Activated B cell treated with CpG ODN at 0.5 μM for 24 hours (primary cell): ENCODE measurements at regions not wholly inside any gene's neighbourhood (a gene's known extent, or its start where the extent isn't known, plus 50 kb on each side); places are given as distances from the start of the nearest gene placed in this dataset.
A peak's percentile ranks its signal among the peaks of the same experiment; 100 is the strongest.
"Not testable (repeated sequence)": the region's sequence is repeated elsewhere in the genome, so short reads cannot be mapped to it uniquely, and the experiment has no call there.

ENCODE experiments used
- ATAC-seq: fragments of 200-7000 bp; cut with Tn5 transposase; one replicate; pipeline ENCODE4 v1.10.0; 2021; ENCODE audit warnings: low read depth, mild to moderate bottlenecking, moderate library complexity
- CTCF ChIA-PET: fragments of 350-600 bp; sonication (Branson Sonifier 250); formaldehyde crosslinking; loops from one replicate; lab custom pipeline; 2021; ENCODE audit warnings: antibody characterized with exemption; lab: Charles Lee
- POLR2A ChIA-PET: fragments of 350-600 bp; sonication (Branson Sonifier 250); formaldehyde crosslinking; loops from one replicate; lab custom pipeline; 2021; ENCODE audit warnings: antibody characterized with exemption; lab: Charles Lee
- DNase-seq: peaks from one replicate; pipeline ENCODE4 v3.0.0; 2022
- H3K27ac Mint-ChIP-seq: one replicate; pipeline ENCODE4 v1.8.0; 2020; ENCODE audit warnings: mixed read lengths
- H3K27me3 Mint-ChIP-seq: one replicate; pipeline ENCODE4 v1.8.0; 2021; ENCODE audit warnings: mixed read lengths
- H3K36me3 Mint-ChIP-seq: one replicate; pipeline ENCODE4 v1.8.0; 2021; ENCODE audit warnings: low read depth, mixed read lengths
- H3K4me1 Mint-ChIP-seq: one replicate; pipeline ENCODE4 v1.8.0; 2021; ENCODE audit warnings: mixed read lengths
- H3K4me3 Mint-ChIP-seq: one replicate; pipeline ENCODE4 v1.8.0; 2020; ENCODE audit warnings: mild to moderate bottlenecking, mixed read lengths
- H3K9me3 Mint-ChIP-seq: one replicate; pipeline ENCODE4 v1.8.0; 2020; ENCODE audit warnings: mixed read lengths
- intact Hi-C: fragments of 100-400 bp; cut with micrococcal nuclease; formaldehyde crosslinking; loops from one replicate; pipeline ENCODE4 v1.15.1; 2024
- TF ChIP-seq, protein P1 (sequence below): fragments of 200-600 bp; IDR thresholded peaks from one replicate; pipeline ENCODE4 v1.8.0; 2022; ENCODE audit warnings: antibody characterized with exemption, mild to moderate bottlenecking

DNA sequence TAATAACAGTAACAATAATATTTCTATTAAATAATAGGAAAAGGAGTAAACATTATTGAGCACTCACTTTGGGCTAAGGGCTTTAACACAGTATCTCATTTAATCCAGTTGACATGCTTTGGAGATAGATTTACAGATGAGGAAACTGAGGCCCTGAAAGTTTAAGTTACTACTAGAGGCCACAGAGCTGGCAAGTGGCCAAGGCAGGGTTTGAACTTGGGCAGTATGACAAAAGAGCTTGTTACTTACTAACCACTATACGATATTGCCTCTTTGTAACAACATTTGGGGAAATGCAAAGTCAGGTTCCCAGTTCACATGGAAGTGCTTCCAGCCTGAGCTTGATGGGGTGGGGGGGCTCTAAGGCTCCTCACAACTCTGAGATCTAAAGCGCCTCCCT is 149.1 kb upstream of the LMCD1 start:
- DNase-seq (no peak), ATAC-seq (no peak)
- CTCF ChIA-PET: no interaction called here
- POLR2A ChIA-PET: no interaction called here
- Mint-ChIP-seq H3K9me3 (peaks cover 6% of the 10 kb centered on the region), H3K4me1 (peaks cover 20% of the 10 kb centered on the region), H3K27me3 (no peaks in the 10 kb centered on the region), H3K4me3 (no peak overlapping the region), H3K36me3 (no peaks in the 10 kb centered on the region), H3K27ac (no peak overlapping the region)
- intact Hi-C loops: no loop called here
- TF ChIP-seq, protein P1, sequence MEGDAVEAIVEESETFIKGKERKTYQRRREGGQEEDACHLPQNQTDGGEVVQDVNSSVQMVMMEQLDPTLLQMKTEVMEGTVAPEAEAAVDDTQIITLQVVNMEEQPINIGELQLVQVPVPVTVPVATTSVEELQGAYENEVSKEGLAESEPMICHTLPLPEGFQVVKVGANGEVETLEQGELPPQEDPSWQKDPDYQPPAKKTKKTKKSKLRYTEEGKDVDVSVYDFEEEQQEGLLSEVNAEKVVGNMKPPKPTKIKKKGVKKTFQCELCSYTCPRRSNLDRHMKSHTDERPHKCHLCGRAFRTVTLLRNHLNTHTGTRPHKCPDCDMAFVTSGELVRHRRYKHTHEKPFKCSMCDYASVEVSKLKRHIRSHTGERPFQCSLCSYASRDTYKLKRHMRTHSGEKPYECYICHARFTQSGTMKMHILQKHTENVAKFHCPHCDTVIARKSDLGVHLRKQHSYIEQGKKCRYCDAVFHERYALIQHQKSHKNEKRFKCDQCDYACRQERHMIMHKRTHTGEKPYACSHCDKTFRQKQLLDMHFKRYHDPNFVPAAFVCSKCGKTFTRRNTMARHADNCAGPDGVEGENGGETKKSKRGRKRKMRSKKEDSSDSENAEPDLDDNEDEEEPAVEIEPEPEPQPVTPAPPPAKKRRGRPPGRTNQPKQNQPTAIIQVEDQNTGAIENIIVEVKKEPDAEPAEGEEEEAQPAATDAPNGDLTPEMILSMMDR: no peak

DNA sequence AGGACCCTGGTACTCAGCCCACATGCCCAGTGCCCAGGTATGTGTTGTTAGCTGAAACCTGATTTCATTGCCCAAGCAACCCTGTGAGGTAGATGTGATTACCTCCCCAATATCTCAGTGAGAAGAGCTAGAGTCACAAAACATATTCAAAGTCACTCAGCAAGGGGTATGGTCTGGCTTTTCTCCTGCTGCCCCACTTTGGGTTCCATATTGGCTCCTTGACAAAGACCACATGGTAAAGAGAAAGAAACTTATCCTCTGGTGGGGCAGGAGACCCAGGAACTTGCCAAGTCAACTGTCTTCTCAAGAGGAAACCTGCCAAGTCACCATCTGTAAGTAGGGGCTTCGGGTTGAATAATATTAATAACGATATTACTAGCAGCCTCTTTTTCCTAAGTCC is 148.3 kb upstream of the LMCD1 start:
- Mint-ChIP-seq H3K27me3 (no peaks in the 10 kb centered on the region), H3K4me1 (peaks cover 27% of the 10 kb centered on the region), H3K9me3 (peaks cover 9% of the 10 kb centered on the region), H3K27ac (no peak overlapping the region), H3K36me3 (no peaks in the 10 kb centered on the region), H3K4me3 (no peak overlapping the region)
- DNase-seq: no peak
- TF ChIP-seq, protein P1: no peak
- CTCF ChIA-PET: no interaction called here
- ATAC-seq: no peak
- POLR2A ChIA-PET: no interaction called here
- intact Hi-C loops: no loop called here

DNA sequence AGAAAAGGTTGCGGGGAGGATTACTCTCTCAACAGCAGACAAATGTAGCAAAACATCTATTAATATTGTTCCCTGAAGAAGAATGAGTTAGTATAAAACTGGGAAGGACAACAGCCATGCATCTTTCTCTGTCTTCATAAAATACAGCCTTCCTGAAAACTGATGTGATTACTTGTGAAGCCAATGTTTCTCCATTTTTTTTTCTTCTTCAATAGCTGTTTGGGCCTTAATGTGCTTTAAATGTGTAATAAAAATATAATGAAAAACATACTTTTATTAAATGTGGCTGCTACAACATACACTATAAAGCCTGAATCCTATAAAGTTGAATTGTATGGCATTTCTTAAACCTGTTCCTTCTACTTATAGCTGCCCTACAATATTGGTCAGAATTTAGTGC is 146.3 kb upstream of the LMCD1 start:
- POLR2A ChIA-PET: no interaction called here
- CTCF ChIA-PET: no interaction called here
- no peak overlapping the region for H3K27ac Mint-ChIP-seq
- ATAC-seq (no peak), DNase-seq (no peak)
- H3K4me3 Mint-ChIP-seq: no peak overlapping the region
- intact Hi-C loops: no loop called here
- no peaks in the 10 kb centered on the region for H3K27me3 Mint-ChIP-seq
- H3K36me3 Mint-ChIP-seq: no peaks in the 10 kb centered on the region
- peaks cover 7% of the 10 kb centered on the region for H3K9me3 Mint-ChIP-seq
- TF ChIP-seq, protein P1: no peak
- peaks cover 27% of the 10 kb centered on the region for H3K4me1 Mint-ChIP-seq

DNA sequence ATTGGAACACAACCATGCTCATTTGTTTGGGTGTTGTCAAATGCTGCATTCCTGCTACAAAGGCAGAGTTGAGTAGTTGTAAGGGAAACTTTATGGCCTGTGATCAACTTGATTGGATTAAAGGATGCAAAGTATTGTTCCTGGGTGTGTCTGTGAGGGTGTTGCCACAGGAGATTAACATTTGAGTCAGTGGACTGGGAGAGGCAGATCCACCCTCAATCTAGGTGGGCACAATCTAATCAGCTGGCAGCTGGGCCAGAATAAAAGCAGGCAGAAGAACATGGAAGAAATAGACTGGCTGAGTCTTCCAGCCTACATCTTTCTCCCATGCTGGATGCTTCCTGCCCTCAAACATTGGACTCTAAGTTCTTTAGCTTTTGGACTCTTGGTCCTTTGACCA is 145.6 kb upstream of the LMCD1 start:
- H3K27me3 Mint-ChIP-seq, DNase-seq, H3K4me3 Mint-ChIP-seq, ATAC-seq, intact Hi-C loops, H3K27ac Mint-ChIP-seq, CTCF ChIA-PET, H3K36me3 Mint-ChIP-seq, POLR2A ChIA-PET: not testable (repeated sequence)
- Mint-ChIP-seq H3K9me3 (peaks cover 11% of the 10 kb centered on the region), H3K4me1 (peaks cover 27% of the 10 kb centered on the region)

DNA sequence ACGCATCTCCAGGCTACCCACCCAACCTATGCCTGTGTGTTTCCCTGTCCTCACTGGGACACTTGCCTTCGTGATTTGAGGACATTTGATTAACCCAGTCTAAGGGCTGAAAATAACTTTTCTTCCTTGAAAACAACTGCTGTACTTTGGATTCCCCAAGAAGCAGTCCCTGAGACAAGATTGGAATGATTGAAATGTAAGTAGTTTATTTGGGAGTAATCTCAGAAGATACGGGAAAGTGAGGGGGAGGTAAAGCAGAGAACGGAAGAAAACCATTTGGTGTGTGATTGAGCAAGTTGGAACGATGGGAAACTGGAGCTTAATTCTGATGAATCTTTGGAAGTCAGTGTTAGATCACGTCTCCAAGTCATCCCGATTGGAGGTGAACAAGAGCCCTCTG is 143.8 kb upstream of the LMCD1 start:
- peaks cover 17% of the 10 kb centered on the region for H3K9me3 Mint-ChIP-seq
- no peak overlapping the region for H3K4me3 Mint-ChIP-seq
- TF ChIP-seq, protein P1: no peak
- CTCF ChIA-PET: no interaction called here
- intact Hi-C loops: loop anchor here (1.0 kb wide), 1 partner anchor 143 kb away; the partner anchor contains the start of gene LMCD1
- no peaks in the 10 kb centered on the region for H3K27me3 Mint-ChIP-seq
- no peak for DNase-seq
- POLR2A ChIA-PET: no interaction called here
- peak overlapping the region; percentile 43 for H3K27ac Mint-ChIP-seq
- ATAC-seq: no peak
- no peaks in the 10 kb centered on the region for H3K36me3 Mint-ChIP-seq
- H3K4me1 Mint-ChIP-seq: peaks cover 27% of the 10 kb centered on the region

DNA sequence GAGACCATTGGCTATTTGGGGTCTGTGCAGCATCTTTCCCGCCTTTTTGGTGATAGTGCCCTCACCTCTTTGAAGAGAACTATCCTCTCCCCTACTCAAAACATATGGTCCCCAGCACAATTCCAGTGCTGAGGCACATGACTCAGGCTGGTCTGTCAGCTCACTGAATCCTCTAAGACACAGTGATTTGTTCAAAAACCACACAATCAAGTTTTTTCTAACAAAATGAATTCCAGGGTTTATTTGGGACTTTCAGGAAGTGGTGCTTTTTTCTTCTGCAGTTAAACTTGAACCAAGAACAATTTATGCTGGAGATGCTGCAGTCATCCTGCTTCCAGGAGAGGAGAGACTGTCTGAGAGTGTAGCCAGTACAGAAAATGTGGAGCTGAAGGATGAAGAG is 142.5 kb upstream of the LMCD1 start:
- CTCF ChIA-PET: no interaction called here
- intact Hi-C loops: no loop called here
- H3K4me1 Mint-ChIP-seq: peaks cover 27% of the 10 kb centered on the region

More for the DNA sequence above, 142.5 kb upstream of the LMCD1 start:
- no peaks in the 10 kb centered on the region for H3K36me3 Mint-ChIP-seq
- DNase-seq (no peak), ATAC-seq (no peak)
- H3K27ac Mint-ChIP-seq: no peak overlapping the region
- H3K4me3 Mint-ChIP-seq: no peak overlapping the region
- no peaks in the 10 kb centered on the region for H3K27me3 Mint-ChIP-seq
- POLR2A ChIA-PET: no interaction called here
- H3K9me3 Mint-ChIP-seq: peaks cover 17% of the 10 kb centered on the region
- TF ChIP-seq, protein P1: no peak
